Bronchial epithelial cell (primary cell): ENCODE measurements at regions not wholly inside any gene's neighbourhood (a gene's known extent, or its start where the extent isn't known, plus 50 kb on each side); places are given as distances from the start of the nearest gene placed in this dataset.
"Not testable (repeated sequence)": the region's sequence is repeated elsewhere in the genome, so short reads cannot be mapped to it uniquely, and the experiment has no call there.

Source experiments
- DNase-seq: peaks from one replicate; pipeline ENCODE4 v3.0.0-alpha.2; 2010; ENCODE audit warnings: low read depth
- FAIRE-seq: peaks from 2 replicates; lab custom pipeline; 2011; peaks lifted over from hg19 to GRCh38; lab: Jason Lieb, UNC
- H3K27me3 ChIP-seq: 2 replicates; pipeline ENCODE4 v1.5.1; 2011; ENCODE audit warnings: low read length; ENCODE audit not compliant: control insufficient read depth, insufficient read depth
- H3K36me3 ChIP-seq: 2 replicates; pipeline ENCODE4 v1.5.1; 2011; ENCODE audit warnings: low read length; ENCODE audit not compliant: control insufficient read depth, insufficient read depth
- H3K4me3 ChIP-seq: 2 replicates; pipeline ENCODE4 v1.5.1; 2011; ENCODE audit warnings: mild to moderate bottlenecking, low read depth, low read length, control low read depth
- TF ChIP-seq, protein P1 (sequence below): IDR thresholded peaks from 2 replicates; pipeline ENCODE4 v1.5.1; 2011; ENCODE audit warnings: mild to moderate bottlenecking, moderate library complexity, low read length, control low read depth, inconsistent platforms; ENCODE audit not compliant: insufficient read depth, severe bottlenecking

DNA sequence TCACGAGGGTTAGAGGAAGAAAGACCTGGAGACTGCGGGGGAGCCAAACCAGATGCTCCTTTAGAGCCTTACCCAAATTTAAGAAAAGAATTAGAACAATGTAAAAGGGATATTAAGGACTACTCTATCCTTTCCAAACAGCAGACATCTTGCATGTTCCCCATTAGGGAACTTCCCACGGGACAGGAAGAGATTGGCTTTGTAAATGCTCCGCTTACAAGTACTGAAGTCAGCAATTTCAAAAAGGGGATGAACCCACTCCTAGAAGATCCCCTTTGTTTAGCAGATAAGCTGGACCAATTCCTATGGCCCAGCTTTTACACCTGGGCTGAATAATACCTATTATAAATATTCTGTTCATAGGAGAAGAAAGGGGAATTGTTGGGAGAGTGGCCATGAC is 74.2 kb downstream of the APOBEC1 start:
- FAIRE-seq (no peak), DNase-seq (no peak)
- Histone ChIP-seq H3K4me3 (no peak overlapping the region), H3K27me3 (peaks cover 1% of the 10 kb centered on the region), H3K36me3 (no peaks in the 10 kb centered on the region)
- TF ChIP-seq, protein P1, sequence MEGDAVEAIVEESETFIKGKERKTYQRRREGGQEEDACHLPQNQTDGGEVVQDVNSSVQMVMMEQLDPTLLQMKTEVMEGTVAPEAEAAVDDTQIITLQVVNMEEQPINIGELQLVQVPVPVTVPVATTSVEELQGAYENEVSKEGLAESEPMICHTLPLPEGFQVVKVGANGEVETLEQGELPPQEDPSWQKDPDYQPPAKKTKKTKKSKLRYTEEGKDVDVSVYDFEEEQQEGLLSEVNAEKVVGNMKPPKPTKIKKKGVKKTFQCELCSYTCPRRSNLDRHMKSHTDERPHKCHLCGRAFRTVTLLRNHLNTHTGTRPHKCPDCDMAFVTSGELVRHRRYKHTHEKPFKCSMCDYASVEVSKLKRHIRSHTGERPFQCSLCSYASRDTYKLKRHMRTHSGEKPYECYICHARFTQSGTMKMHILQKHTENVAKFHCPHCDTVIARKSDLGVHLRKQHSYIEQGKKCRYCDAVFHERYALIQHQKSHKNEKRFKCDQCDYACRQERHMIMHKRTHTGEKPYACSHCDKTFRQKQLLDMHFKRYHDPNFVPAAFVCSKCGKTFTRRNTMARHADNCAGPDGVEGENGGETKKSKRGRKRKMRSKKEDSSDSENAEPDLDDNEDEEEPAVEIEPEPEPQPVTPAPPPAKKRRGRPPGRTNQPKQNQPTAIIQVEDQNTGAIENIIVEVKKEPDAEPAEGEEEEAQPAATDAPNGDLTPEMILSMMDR = no peak

DNA sequence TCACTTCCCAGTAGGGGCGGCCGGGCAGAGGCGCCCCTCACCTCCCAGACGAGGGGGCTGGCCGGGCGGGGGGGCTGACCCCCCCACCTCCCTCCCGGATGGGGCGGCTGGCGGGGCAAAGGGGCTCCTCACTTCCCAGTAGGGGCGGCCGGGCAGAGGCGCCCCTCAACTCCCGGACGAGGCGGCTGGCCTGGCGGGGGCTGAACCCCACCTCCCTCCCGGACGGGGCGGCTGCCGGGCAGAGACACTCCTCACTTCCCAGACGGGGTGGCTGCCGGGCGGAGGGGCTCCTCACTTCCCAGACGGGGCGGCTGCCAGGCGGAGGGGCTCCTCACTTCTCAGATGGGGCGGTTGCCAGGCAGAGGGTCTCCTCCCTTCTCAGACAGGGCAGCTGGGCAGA is 75.6 kb downstream of the APOBEC1 start:
- H3K27me3 ChIP-seq, FAIRE-seq, H3K4me3 ChIP-seq, DNase-seq, H3K36me3 ChIP-seq: not testable (repeated sequence)

DNA sequence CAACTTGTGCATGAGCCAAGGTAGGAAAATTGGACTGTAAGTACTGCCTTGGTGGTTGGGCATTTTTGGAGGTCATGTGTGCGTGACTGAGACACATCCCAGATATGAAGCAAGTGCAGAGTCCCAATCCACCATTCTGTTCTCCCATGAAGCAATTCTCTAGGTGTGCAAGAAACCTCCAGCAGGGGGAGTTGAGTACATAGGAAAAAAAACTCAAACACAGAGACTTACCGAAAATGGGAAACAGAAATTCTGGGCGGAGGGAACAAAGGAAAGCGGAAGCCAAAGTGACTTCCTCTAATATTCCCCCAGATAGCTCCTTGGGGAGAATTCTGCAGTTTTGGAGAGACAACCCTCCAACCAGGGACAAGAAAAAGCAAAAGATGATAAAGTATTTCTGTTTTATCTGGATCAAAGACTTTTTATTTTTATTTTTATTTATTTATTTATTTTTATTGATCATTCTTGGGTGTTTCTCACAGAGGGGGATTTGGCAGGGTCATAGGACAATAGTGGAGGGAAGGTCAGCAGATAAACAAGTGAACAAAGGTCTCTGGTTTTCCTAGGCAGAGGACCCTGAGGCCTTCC is 76.9 kb downstream of the APOBEC1 start:
- FAIRE-seq, H3K36me3 ChIP-seq, H3K4me3 ChIP-seq, H3K27me3 ChIP-seq: not testable (repeated sequence)
- peak; percentile 35 for DNase-seq
- TF ChIP-seq, protein P1 = peak; percentile 52

DNA sequence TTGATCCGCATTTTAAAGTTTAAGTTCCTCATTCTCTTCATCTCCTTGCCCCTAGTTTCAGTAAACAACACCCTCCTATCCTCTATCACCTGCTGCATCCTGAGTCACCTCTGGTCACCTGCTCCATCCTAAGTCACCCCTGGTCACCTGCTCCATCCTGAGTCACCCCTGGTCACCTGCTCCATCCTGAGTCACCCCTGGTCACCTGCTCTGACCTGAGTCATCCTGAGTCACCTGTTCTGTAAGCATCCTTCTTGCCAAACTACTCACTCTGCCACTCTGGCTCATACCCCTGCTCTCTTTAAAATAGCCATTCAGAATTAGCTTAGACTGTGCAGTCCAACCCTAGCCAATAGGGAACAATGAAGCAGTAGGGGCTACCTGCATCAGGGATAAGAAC is 80.6 kb upstream of the CD163 start:
- not testable (repeated sequence) for FAIRE-seq, H3K36me3 ChIP-seq, H3K27me3 ChIP-seq, H3K4me3 ChIP-seq
- DNase-seq = peak; percentile 37

DNA sequence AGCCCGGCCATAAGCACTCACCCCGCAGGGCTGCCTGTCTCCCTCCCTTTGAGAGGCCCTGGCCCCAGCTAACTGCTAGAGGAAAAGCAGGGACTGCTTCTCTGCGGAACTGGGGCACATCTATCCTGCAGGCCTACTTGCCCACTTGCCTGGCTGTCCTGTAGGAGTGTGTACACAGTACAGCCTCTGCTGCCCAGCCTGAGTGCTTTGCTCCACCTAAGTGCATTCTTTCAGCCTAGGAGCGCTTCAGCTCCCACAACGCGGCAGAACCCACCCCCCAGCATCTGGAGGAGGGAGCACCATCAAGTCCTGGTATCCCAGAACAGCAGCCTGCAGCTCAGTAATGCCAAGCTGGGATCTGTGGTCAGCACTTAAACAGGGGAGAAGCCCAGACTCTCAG is 79.9 kb upstream of the CD163 start:
- TF ChIP-seq, protein P1 = no peak
- H3K36me3 ChIP-seq = no peaks in the 10 kb centered on the region
- no peak for DNase-seq
- no peak for FAIRE-seq
- no peak overlapping the region for H3K4me3 ChIP-seq
- no peaks in the 10 kb centered on the region for H3K27me3 ChIP-seq

DNA sequence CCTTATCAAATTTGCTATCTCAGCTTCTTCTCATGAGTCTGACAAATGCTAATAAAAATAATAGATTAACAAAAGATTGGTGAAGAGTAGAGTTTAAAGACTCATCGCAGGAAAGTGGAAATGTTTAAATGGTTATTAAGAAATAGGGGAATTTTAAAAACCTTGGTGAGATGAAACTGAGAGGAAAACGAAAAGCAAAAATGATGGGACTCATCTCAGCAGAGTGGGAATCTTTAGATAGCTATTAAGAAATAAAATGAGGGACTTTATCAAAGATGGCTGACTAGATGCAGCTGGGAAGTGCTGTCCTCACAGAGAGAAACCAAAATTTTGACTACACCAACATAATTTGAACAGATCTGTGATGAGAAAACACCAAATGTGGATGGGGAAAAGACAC is 79.2 kb upstream of the CD163 start:
- no peak for FAIRE-seq
- H3K27me3 ChIP-seq = no peaks in the 10 kb centered on the region
- H3K4me3 ChIP-seq = no peak overlapping the region
- no peaks in the 10 kb centered on the region for H3K36me3 ChIP-seq
- no peak for DNase-seq
- TF ChIP-seq, protein P1 = no peak

DNA sequence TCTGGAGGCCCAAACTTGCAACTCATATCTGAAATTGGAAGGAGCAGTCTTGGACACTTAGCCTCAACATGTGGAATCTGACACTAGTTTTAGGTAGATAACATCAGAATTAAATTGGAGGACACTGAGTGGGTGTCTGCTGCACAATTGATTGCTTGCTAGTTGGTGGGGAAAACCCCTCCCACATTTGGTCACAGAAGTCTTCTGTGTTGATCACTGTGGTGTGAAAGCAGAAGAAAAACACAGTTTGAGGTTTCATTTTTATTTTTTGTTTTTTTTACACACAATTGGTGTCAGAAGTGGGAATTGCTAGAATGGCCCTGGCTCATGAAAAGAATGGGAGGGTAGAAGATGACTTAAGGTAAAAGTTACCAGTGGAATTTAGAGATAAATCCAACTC is 78.0 kb upstream of the CD163 start:
- no peaks in the 10 kb centered on the region for H3K36me3 ChIP-seq
- H3K4me3 ChIP-seq = no peak overlapping the region
- FAIRE-seq (no peak), DNase-seq (no peak)
- H3K27me3 ChIP-seq = no peaks in the 10 kb centered on the region
- TF ChIP-seq, protein P1 = no peak
